ENCODE measurements at regions not wholly inside any gene's neighbourhood (a gene's known extent, or its start where the extent isn't known, plus 50 kb on each side); places are given as distances from the start of the nearest gene placed in this dataset.
A peak's percentile ranks its signal among the peaks of the same experiment; 100 is the strongest.
"Not testable (repeated sequence)": the region's sequence is repeated elsewhere in the genome, so short reads cannot be mapped to it uniquely, and the experiment has no call there.

DNA sequence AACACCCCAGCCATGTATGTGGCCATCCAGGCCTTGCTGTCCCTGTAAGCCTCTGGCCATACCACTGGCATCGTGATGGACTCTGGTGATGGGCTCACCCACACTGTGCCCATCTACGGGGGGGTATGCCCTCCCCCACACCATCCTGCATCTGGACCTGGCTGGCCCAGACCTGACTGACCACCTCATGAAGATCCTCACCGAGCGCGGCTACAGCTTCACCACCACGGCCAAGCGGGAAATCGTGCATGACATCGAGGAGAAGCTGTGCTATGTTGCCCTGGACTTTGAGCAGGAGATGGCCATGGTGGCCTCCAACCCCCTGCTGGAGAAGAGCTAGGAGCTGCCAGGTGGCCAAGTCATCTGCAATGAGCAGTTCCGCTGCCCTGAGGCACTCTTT, 80.4 kb upstream of the ZCCHC2 start:
- DNase-seq = no peak

DNA sequence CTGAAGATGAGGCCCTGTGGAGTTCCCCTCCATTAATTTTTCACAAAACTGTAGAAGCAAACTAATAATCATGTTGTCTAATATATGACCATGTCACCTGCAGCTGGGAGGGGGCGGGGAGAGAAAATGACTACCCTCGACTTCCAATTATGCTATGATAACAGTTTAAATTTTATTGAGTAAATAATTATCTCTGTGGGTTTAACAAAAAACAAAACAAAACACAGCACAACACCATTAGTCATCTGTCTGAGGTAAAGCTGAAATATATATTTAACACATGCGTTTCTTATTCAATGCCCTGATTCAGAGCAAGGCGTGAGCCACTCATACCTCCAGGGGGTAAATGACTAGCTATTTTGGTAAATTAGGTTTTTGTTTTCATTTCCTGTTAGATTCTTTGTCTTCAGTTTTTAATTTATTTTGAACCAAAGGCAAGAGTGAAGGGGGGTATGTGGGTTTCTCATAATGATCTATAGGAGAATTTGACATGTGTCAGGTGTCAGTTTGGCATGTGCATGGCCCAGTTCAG, 77.4 kb upstream of the ZCCHC2 start:
- peak; percentile 94 for DNase-seq

DNA sequence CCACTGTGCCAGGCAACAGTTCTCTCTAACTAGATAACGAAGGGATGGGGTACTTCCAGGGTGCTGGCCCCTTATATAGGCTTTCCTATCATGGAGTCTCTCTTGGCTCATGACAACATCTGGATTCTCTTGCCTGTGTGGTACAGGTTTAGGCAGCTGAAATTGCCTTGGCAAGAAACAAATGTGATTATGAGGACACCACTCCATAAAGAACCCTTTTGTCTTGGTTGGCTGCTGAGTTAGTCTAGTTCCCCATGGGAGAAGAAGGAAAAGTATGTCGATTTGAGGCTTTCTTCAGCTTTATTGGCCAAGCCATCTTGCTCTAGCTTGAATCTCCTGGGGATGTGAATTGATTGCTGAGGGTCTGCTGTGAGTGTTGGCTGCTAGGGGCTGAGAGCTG, 76.3 kb upstream of the ZCCHC2 start:
- DNase-seq = no peak

DNA sequence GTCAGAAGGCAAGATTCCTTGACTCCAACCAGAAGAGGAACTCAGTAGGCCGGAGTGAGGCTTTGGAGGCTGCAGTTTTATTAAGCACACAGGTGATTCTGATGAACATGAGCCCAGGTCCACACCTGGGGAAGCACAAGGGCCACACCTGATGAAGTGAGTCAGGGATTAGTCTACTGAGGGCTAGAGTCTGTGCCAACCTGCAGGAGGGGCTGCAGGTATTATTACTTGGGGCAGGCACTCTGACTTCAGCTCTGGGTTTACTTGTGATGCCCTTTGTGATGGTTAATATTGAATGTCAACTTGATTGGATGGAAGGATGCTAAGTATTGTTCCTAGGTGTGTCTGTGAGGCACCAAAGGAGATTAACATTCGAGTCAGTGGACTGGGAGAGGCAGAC, 75.2 kb upstream of the ZCCHC2 start:
- no peak for DNase-seq

DNA sequence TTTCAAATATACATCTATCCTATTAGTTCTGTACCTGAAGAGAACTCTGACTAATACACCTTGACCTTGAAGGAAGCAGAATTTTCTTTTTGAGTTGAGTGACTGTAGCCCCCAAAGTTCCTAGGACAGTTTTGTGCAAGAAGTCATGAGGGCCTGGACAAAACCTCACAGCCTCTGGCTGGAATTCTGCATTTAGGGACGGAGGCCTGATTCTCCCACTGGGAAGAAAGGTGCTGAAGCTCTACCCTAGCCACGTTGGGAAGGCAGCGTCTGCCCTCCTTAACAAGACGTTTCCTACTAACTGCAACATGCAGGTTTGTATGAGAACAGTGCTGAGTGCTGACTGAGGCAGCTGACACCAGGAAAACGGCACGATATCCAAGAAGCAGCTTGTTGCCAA, 74.4 kb upstream of the ZCCHC2 start:
- DNase-seq = no peak

DNA sequence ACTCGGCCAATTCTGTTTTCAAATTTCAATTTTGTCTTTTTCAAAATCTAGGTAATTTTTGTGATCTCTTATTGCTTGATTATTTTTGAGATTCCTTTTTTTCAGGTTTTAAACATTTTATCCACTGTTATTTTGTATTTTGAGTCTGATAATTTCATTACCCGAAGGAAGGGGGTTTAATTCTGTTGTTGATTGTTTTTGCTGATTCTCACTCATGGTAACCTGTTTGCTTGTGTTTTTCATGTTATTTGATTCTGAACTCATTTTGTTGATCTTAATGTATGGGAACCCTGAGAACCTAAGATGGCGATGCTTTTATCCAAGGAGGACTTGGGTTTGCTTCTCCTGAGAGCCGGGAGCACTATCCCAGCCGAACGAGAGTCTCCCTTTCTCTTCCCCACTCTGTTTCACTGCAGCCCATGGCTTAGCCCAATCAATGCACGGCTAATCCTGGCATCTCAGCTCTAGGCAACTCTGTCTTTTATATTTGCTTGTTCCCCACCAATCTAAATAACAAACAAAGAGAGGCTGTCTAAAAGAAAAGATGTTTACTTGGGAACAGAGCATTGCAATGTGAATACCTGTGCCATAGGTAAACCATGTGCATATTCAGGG, 73.2 kb upstream of the ZCCHC2 start:
- no peak for DNase-seq

DNA sequence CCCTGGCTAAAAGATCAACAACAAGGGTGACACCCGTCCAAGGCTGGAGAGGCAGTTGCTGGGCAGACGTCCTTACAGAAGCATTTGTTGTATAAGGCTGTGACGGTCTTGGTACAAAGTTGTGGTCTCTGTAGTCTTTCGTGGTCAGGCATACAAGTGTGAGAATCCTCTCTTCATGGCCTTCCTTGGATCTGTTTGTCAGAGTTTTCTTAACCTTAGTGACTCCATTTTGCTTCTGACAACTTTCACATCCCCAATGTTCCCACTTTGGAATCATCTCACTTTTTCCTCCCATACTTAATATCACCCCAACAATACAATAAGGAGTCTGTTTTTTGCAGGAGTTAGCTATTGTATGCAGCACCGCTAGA, 72.7 kb upstream of the ZCCHC2 start:
- no peak for DNase-seq

DNA sequence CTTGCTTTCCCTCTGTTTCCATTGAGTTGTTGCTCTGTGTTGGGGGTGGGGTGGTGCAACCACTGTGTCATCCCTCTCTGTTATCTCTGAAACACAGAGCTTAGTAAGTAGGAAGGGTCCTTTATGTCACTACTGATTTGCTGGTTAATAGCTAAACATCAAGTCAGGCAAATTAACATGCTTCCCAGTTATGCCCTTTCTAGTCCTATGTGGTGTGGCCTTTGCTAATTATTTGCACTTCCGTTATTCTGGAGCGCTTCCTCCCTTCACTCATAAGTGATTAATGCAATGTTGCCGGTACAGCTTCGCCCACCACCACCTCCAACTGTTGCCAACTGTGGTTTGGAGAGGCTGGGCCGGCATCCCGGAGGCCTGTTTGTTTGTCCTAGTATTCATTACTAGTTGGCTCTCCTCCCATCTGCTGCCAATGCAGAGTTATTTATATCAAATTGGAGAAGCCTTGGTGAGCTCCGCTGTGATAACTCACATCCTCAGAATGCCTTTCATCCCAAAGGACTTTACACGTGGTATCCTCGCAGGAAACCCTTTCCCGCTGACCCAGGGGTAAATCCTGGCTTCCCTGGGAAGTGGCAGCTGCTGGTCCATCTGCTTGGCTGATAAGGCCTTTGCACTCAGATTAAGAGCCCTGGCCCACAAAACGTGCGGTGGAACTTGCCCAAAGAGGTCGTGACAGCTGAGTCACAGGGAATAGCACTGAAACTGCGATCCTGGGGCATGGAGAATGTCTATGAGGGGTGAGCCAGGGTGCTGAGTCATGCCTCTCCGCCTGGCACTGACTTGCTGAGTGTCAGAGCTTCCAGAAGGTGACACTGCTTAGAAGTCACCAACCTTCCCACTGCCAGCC, 72.0 kb upstream of the ZCCHC2 start:
- no peak for DNase-seq

DNA sequence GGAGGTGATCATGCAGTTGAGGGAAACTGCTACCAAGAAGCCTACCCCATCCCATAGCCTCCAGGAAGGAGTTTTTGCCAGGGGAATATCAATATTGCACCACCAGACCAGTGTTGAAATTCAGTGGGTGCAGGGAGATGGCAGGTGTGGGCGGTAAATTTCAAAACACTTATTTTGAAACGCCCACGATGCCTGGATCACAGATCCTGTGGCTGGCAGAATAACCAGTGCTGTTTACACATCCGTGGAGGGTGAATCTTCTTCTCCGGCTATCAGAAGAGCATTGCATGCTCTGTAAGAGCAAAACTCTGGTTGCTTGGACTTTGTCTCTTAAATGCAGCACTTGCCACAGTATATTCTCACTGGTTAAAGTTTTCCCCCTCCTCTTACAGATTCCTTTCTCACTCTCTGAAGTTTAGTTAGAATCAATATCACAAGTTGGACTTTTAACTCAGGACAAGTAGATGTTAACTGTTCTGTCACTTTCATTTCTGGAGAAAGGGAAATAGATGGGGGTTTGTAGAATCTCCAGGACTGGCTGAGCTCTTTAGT, 70.5 kb upstream of the ZCCHC2 start:
- no peak for DNase-seq

DNA sequence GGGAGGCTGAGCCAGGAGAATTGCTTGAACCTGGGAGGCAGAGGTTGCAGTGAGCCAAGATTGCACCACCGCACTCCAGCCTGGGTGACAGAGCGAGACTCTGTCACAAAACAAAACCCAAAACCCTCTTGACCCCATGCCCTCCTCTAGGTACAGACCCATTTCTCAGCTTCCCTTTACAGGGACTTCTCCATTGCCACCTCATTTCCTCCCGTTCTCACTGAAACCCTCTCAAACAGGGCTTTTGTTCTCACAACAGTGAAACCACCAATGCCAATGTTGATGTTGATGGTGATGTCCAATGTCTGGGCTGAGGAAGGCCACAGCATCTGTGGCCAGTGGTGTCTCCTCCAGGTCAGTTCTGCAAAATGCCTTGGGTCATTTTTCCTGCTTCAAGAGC, 69.0 kb upstream of the ZCCHC2 start:
- DNase-seq = no peak

DNA sequence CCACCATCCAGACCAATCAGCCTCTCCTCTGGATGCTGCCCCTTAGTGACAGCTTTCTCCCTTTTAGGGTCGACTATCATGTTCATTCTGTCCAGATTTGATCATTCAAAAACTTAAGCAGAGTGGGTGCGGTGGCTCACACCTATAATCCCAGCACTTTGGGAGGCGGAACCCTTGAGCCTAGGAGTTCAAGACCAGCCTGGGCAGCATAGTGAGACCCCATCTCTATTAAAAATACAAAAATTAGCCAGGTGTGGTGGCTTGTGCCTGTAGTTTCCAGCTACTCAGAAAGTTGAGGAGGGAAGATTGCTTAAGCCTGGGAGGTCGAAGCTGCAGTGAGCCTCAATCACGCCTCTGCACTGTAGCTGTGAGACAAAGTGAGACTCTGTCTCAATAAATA, 68.3 kb upstream of the ZCCHC2 start:
- no peak for DNase-seq

DNA sequence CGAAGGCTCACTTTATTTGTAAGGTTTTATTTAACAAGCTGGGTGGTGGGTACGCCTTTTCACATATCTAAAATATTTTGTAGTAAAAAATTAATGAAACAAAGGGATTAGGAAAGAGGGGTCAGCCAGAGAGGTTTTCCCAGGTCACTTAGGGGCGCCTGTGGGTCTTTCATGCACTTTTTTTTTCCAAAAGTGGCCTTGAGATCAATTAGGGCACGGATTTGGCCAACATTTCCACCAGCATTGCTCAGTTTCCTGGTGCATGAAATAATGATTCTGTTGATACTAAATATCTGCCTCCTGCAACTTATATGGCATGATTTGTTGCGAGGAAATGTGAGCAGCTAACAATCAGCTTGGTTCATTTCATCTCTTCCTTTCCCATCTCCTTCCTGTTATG, 67.6 kb upstream of the ZCCHC2 start:
- no peak for DNase-seq

DNA sequence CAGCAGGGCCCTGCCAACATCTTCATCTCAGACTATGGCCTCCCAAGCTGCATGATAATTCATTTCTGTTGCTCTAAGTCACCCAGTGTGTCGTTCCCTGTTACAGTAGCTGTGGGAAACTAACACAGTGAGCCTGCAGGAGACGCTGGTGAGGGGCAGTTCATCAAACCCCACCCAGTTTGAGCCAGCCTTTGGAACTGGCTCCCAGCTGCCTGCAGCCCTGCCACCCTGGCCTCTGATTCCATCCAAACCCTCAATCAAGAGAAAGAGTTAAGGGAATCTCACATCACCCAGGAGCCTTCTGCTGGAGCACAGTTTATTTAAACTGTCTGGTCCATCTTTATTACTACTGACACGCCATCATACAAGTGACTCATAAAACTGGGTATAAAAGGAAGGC, 64.9 kb upstream of the ZCCHC2 start:
- no peak for DNase-seq

DNA sequence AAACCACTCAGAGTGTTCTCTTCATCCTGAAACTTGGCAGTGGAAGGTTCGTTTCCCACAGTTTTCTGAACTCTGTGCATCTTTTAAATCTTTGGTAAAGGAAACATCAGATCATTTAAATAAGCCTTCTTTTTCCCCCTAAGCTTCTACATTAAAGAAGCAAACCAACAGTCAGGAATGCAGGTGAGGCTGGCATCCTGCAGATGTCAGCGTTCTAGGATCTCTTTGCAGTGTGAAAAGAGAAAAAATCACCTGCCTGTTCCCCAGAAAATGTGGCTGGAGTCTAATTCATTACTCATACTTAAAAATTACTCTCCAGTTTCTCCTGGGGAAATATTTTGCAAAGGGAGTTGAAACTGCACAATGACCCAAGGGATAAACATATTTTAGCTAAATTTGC, 64.5 kb upstream of the ZCCHC2 start:
- no peak for DNase-seq

DNA sequence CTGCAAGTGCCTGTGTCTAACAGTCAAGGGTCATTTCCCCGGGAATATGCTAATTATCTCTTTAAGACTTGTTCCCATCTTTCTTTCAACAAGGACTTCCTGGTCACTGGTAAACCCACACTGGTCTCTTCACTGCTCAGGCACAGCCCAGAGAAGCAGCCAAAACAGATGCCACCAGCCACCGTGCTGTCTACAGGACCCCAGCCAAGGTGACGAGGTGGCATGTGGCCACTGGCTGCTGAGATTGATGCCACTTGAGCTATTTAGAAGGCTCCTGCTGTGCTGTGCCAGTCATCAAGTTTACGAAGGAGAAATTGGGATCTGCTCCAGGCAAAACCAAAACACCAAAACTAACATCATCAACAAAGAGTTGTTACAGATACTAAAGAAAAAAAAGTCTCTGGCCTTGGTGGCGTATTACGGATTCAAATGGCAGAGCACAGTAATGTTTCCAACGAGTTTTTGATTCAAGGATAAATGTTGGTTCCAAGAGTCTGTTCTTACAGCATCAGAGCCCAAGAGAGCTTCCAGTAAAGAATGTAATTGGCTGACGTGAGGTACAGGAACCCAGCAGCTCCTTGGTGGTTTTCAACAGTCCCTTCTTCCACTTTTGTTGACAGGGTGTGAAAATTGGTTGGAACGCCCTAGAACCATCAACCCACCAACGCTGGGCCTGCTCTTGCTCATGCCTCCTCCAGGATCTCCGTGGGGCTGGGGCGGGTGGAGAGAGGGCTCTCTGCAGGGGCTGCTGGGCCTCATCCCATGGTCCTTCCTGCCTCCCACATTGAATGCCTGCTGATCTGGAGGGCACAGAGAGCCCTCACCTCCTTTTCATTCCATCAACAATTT, 63.7 kb upstream of the ZCCHC2 start:
- DNase-seq = no peak

DNA sequence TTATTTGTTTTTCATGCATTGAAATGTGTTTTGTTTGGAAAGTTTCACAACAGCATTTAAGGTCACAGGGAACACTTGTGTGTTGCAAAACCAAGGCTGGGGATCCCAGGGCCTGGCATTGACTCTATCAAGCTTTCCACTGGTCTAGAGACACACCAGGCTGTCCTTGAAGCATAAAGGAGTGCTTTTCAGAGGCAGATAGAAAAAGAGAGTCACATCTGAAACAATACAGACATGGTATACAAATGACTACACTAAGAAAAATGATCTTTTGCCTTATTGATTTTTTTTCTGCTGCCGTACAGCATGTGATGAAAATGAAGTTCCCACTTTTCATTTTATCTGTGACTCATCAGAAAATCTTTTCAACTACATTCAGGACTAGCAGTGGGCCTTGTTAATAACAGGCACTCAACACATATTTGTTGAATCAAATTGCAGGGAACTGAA, 61.9 kb upstream of the ZCCHC2 start:
- DNase-seq = no peak

DNA sequence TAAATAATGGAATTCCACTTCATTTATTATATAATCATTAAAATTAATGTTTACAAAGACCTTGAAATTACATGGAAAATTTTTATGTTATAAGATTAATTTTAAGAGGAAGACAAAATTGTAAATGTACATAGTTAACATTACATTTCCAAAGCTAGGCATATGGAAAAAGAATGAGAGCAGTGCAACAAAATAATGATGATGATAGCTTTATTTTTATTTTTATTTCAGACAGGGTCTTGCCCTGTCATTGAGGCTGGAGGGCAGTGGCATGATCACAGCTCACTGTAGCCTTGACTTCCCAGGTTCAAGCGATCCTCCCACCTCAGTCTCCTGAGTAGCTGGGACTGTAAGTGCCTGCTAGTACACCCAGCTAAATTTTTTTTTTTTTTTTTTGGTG, 61.2 kb upstream of the ZCCHC2 start:
- no peak for DNase-seq

DNA sequence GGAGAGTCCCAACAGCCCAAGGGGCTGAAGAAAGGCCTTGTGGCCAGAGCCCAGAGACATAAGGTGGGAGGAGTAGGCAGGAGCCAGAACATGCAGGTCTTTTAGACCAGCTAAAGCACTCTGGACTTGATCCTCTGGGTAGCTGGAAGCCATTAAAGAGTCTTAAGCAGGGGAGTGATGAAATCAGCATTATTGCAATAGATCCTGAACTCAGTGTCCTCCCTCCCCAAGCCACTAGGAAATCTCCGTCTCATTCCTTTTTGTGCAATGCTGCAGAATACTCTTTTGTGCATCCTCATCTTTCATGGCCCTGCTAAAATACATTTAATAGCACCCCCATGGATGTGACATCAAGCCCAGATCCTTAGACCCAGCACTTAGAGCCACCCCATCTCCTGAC, 58.6 kb upstream of the ZCCHC2 start:
- no peak for DNase-seq

DNA sequence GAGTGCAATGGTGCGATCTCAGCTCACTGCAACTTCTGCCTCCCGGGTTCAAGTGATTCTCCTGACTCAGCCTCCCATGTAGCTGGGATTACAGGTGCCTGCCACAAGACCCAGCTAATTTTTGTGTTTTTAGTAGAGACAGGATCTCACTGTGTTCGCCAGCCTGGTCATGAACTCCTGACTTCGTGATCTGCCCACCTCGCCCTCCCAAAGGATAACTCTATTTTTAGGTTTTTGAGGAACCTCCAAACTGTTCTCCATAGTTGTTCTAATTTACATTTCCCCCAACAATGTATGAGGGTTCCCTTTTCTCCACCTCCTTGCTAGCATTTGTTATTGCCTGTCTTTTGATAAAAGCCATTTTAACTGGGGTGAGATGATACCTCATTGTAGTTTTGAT, 53.7 kb upstream of the ZCCHC2 start:
- not testable (repeated sequence) for DNase-seq

All from NCI-H2081 treated with DMSO at 0.1 percent for 48 hours (cell line).